GM18909 (cell line): ENCODE measurements at regions not wholly inside any gene's neighbourhood (a gene's known extent, or its start where the extent isn't known, plus 50 kb on each side); places are given as distances from the start of the nearest gene placed in this dataset.
"Not testable (repeated sequence)": the region's sequence is repeated elsewhere in the genome, so short reads cannot be mapped to it uniquely, and the experiment has no call there.

Source experiments
- ATAC-seq: cut with Tn5 transposase; IDR thresholded peaks from one replicate; pipeline ENCODE4 v1.9.1; 2021; ENCODE audit warnings: mild to moderate bottlenecking; ENCODE audit not compliant: unreplicated experiment, poor library complexity

GRCh38 chr6:27747637-27748036, 164.6 kb downstream of the OR2B2 start:
- ATAC-seq: no peak

GRCh38 chr6:27746860-27747259, 165.3 kb downstream of the OR2B2 start:
- ATAC-seq: not testable (repeated sequence)

- ATAC-seq: no peak
Observed at GRCh38 chr6:27743787-27744186, 168.4 kb downstream of the OR2B2 start.

GRCh38 chr6:27742833-27743573, 169.2 kb downstream of the OR2B2 start:
- ATAC-seq: no peak

GRCh38 chr6:27739902-27740301, 172.3 kb downstream of the OR2B2 start:
- not testable (repeated sequence) for ATAC-seq

GRCh38 chr6:27736686-27737085, 175.5 kb downstream of the OR2B2 start:
- no peak for ATAC-seq

- ATAC-seq: no peak
Observed at GRCh38 chr6:27728442-27728841, 183.8 kb downstream of the OR2B2 start.

GRCh38 chr6:27726619-27727023, 185.6 kb downstream of the OR2B2 start:
- ATAC-seq: no peak

- no peak for ATAC-seq
Observed at GRCh38 chr6:27720607-27721580, 191.3 kb downstream of the OR2B2 start.

- not testable (repeated sequence) for ATAC-seq
Observed at GRCh38 chr6:27719039-27719438, 193.2 kb downstream of the OR2B2 start.

GRCh38 chr6:27706431-27706830, 205.8 kb downstream of the OR2B2 start:
- no peak for ATAC-seq

GRCh38 chr6:27700337-27700736, 211.9 kb downstream of the OR2B2 start:
- no peak for ATAC-seq

GRCh38 chr6:27694547-27694874, 217.7 kb downstream of the OR2B2 start:
- ATAC-seq: no peak

- ATAC-seq: no peak
Observed at GRCh38 chr6:27693766-27694546, 218.2 kb downstream of the OR2B2 start.

- ATAC-seq: not testable (repeated sequence)
Observed at GRCh38 chr6:27692133-27692532, 219.2 kb upstream of the ZNF184 start.

- ATAC-seq: peak; percentile 62
Observed at GRCh38 chr6:27688014-27688586, 215.2 kb upstream of the ZNF184 start.

- peak; percentile 69 for ATAC-seq
Observed at GRCh38 chr6:27687154-27688013, 214.5 kb upstream of the ZNF184 start.

- ATAC-seq: no peak
Observed at GRCh38 chr6:27685279-27685678, 212.4 kb upstream of the ZNF184 start.
